ENCODE measurements at regions not wholly inside any gene's neighbourhood (a gene's known extent, or its start where the extent isn't known, plus 50 kb on each side); places are given as distances from the start of the nearest gene placed in this dataset.

DNA sequence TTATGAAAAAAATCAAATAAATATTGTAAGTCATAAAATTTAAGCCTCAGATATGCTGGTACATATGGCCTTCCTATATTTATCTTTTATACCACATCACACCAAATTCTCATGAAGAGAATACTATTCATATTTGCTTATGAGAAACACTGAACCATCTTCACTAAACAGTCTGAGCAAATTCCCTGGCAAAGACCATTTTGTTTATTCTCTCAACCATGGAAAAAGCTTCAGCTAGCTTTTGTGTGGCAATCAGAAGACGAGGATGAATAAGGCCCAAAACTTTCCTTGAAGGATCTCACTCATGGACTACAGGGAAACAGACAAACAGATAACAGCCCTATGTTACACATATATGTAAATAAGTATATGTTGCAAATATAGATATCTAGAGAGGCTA is 252.1 kb downstream of the TMX3 start:
- no peak for DNase-seq

DNA sequence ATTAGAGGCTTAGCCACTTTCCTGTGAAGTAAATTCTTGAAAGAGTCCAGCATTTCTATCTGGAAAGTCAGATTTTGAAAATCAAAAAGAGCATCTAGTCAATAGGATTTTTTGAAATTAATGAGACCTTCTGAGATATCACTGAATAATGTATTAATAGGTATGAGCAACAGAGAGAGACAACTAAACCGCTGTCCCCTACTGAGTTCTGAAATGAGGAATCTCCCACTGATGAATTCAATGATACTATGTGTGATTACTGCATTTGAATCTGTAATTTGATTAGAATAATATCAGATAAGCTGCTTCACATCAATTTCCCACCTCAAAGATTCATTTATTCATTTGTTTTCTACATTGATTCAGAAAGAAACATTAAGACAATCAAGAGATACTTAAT is 252.8 kb downstream of the TMX3 start:
- no peak for DNase-seq

DNA sequence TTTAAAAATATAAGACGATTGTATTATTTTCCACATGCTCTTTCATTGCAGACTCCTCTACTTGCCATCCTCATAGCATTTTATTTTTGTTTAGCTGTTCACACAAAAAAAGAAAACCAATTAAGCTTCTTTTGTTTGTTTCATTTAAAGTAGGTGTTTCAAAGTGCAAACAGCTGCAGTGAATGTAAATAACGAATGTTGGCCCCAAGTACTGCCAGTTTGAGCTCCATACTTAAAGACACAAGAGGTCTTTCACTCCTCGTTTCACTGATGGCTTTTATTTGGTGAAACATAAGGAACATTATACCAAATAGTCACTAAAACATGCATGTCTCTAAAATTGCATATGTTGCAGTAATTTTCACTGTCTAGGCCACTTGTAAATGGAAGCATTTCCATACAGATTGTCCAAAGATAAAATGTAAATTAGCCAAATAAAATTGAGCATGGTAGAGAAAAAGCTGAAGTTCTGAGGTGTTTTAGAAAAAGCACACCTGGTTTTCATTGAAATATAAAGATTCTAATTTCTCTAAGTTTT is 253.4 kb downstream of the TMX3 start:
- DNase-seq = no peak

DNA sequence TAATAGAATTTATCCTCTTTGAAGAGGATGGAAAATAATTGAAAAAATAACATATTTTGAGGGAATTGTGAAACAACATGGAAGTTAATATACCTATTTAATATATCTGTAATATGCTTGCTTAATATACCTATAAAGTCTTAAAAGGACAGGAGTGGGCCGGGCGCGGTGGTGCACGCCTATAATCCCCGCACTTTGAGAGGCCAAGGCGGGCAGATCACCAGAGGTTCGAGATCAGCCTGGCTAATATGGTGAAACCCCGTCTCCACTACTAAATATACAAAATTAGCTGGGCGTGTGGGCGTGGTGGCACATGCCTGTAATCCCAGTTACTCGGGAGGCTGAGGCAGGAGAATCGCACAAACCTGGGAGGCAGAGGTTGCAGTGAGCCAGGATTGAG is 254.9 kb downstream of the TMX3 start:
- DNase-seq = no peak

DNA sequence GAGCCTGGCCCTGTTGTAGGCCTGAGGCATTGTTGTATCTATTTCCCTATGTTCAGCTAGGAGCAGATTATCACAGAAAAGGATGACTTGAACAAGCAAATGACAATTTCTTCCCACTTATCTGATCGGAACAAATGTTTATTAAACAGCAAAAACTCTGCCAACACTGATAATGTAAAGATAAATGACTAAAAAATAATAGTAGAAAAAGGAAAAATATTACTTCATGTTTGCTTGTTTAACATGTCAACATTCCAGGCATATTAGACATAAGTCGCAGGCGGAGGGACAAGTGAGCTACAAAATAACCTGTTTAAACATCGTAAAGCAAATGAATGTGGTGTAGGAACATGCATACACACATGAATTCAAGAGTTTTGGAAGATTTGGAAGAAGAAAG is 257.9 kb downstream of the TMX3 start:
- no peak for DNase-seq

DNA sequence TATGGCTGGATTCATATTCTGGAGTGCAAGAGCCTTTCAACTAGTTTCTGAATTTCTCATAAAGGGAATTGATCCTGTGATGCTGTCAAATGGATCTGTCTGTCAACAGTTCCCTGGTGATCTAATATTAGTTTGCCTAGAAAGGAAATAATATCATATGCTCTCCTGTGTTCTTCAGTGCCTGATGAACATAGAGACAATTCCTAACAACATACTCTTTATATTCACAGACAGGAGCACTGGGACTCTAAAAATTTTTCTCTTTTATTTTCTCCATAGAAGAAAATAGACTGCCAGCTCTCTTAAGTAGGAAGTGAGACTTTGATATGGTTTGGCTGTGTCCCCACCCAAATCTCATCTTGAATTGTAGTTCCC is 259.7 kb downstream of the TMX3 start:
- no peak for DNase-seq

DNA sequence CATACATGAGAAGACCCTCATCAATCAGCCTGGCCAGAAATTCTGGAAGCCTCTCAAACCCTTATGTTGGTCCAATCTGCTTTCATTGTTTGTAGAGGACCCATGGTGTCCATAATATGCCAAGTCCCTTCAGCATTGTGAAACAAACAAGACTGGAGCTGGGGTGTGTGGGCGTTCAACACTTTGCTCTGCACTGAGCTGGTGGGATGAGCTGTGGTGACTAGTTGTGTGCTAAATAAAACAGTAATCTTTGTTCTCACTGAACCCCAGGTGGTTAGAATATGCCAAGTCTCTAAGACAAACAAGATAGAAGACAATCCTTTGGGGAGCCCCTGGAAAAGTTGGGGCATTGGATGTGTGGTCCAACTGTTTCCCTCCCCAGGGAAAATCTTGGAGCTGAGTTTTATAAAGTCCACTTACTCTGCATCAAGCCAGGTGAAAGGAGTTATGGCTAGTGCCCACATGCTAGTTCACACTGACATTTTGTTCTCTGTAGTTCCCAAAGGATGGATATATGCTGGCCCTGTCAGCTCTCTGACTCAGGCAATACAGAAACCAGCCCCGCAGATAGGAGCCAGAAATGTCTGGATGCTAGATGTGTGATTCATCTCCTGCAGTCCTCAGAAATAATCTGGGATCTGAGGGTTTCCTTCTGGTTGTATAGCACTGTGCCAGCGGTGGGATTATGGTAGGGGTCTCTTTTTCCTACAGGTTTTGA is 260.2 kb downstream of the TMX3 start:
- no peak for DNase-seq

DNA sequence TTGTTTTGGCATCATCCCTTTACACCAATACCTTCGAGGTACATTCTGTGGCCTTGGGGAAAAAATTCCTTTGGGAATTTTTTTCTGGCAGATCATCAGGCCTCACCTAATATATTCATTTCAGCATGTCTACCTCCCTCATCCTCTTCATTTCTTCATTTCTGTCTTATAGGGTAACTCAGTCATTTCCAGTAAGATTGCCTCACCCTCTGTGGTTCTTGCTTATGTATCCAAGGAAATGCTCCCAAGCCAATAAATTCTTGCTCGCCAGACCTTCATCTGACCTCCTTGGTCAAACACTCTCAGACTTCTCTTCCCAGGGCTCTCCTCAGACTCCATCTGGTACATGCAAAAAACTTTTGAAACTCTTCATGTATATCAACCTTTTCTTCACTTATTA is 265.6 kb downstream of the TMX3 start:
- no peak for DNase-seq

DNA sequence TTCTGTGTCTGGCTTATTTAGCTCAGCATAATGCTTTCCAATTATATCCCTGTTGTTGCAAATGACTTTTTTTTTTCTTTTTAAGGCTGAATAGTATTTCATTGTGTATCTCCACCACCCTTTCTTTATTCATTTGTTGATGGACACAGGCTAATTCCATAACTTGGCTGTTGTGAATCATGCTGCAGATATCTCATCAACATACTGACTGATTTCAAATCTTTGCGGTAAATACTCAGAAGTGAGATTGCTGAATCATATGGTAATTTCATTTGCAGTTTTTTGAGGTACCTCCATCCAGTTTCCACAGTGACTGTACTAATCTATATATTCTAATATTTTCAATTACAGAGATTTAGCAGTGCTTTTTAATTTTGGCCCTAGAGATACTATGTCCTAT is 266.2 kb downstream of the TMX3 start:
- DNase-seq = no peak

DNA sequence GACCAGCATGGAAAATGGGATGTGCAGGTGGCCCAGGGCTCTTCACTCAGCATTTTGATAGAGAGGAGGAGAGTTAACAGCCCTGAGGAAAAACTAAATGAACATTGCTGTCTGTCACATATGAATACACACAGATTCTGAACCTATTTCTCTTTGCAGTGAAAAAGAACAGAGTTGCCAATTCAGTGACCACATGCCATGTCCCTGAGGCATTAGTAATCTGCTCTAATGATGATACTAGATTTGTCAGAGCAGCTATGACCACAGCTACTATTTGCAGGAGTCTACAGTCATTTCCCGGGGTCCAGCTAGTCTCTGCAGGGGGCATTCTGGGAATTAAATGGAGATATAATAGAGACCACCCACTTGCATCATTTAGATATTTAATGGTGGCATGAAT is 267.6 kb downstream of the TMX3 start:
- no peak for DNase-seq

DNA sequence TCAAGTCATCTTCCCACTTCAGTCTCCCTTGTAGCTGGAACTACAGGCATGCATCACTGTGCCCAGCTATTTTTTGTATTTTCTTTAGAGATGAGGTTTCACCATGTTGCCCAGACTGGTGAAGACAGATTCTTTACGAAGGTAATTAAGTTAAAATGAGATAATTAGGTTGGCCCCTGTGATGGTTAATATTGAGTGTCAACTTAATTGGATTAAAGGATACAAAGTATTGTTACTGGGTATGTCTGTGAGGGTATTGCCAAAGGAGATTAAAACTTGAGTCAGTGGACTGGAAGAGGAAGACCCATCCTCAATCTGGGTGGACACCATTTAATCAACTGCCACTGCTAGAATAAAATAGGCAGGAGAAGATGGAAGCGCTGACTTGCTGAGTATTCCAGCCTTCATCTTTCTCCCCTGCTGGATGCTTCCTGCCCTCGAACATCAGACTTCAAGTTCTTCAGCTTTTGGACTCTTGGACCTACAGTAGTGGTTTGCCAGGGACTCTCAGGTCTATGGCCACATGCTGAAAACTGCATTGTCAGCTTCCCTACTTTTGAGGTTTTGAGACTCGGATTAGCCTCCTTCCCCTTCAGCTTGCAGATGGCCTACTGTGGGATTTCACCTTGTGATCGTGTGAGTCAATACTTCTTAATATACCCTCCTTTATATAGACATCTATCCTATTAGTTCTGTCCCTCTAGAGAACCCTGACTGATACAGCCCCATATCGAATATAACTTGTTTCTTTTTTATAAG is 269.1 kb downstream of the TMX3 start:
- no peak for DNase-seq

DNA sequence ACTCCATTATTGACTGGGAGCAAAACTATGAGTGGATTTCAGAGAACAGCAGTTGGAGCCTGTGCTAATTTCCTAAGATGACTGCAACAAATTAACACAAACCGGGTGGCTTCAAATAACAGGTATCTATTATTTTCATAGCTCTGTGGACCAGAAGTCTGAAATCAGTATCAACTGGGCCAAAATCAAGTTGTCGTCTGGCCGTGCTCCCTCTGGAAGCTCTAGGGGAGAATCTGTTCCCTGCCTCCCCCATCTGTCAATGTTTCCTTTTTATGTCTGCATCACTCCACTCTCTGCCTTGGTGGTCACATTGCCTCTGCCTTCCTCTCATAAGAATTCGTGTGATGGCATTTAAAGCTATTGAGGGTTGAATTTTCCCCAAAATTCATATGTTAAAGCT is 269.8 kb downstream of the TMX3 start:
- DNase-seq = no peak

DNA sequence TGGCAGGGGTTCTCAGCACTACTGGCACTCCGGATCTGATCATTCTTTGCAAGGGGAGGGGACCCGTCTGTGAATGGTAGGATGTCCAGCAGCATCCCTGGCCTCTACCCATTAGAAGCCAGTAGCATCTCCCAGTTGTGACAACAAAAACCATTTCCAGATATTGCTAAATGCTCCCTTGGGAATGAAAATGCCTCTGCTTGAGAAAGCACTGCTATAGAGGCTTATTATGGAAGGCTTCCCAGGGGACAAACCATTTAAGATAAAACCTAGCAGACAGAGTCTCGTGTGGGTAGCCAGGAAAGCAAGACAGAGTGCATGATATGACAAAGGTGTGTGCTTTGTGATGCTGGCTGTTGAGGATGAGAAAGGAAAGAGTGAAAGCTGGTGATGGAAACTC is 273.7 kb downstream of the TMX3 start:
- DNase-seq = no peak

DNA sequence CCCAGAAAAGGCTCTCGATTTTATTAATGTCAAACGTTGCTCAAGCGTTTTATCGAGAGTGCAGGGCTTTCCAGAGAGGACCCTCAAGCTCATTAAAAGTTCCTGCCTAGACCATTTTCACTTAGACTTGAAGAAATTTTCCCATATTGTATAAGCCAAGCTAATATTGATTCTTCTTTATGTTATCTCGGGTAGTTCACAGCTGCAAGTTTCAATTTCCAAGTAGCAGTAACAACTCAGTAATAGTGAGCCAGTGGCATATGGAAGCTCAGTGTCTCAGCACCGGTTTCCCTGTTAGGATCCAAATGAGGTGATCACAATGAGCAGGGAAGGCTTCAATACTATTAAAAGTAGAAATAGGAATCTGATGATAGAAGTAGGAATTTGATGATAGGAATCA is 274.5 kb downstream of the TMX3 start:
- DNase-seq = no peak

DNA sequence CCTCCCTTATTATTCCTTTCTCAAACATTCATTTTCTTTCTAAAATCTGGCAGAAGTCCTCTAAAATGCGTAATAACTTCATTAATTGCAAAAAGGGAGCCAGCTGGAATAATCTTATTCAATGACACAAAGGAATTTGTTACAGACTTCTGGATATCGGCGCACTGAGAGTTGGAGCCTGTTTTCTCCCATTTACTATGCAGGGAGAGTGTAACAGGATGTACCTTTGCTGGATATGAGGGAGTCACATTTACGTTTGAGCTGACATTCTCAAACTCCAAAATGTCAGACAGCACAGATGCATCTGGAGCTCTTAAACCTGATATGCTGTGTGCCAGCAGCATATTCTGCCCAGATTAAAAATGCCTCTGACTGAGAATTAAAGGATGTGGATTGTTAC is 275.3 kb downstream of the TMX3 start:
- DNase-seq = no peak

DNA sequence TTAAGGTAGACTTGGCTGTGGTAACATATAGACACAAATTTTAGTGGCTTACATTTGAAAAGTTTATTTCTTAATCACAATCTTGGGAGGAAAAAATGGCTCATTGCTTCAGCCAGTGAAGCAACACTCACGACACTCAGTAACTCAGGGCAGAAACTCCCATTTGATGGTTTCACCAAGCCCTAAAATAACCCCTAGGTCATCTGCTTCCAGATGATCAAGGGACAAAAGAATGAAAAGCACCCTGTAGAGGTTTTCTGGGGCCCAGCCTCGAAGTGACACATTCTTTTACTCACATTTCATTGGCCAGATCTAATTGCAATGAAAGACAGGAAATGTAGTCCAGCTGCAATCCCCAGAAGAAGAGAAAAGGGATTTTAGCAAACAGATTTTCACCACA is 275.9 kb downstream of the TMX3 start:
- no peak for DNase-seq

DNA sequence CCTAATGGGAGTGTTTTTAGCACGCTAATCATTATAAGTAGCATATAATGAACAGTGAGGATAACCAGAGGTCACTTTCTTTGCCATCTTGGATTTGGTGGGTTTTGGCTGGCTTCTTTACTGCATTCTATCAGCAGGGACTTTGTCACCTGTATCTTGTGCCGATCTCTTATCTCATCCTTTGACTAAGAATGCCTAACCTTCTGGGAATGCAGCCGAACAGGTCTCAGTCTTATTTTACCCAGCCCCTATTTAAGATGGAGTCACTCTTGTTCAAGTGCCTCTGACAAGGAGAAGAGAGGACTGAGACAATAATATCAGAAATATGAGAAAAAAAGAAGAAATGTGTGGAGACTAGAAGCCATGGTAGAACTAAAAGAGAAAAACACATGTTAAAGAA is 276.4 kb downstream of the TMX3 start:
- no peak for DNase-seq

DNA sequence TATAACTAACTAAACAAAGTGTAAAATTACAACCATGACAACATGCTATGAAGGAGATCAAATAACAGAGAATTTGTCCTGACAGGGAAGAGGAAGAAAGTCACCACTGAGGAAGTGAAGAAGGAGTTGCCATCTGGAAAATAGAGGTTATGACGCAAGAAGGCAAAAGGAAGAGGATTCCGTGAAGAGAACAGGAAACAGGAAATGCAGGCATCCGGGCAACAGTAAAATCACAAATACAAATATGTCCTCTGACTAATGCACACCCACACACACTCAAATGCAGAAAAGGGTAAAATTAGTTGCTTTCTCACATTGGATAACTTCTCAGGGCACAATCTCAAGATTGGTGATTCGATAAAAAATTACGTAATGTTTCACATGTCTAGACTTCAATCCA is 278.4 kb downstream of the TMX3 start:
- DNase-seq = peak; percentile 12

DNA sequence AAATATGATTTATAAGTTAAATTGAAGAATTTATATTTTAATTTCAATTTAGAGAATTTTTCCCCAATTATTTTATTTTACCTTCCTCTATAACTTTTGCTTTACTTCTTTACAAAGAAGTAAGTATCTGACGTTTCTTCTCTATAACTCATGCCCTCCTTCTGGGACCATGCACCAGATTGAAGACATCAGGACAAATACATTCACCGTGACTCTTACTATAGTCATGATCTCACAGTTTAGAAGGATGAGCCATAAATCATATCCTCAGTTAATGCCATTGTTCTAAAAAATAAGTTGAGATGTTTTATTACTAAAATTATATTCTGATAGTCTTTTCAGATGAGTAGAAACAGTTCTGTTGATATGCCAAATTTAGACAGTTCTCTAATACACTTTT is 279.3 kb downstream of the TMX3 start:
- DNase-seq = no peak

DNA sequence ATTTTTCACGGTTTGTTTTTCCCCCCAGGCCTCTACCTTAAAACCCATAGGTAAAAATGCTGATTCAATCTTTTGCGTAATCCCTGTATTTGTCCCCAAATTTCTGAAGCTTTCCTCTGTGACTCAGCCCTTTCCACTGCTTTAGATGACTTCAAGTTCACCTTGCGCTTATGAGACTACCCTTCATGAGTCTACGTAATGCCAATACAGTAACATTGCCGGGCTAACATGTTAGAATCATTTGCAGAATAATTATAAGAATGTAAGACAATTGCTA is 283.0 kb downstream of the TMX3 start:
- no peak for DNase-seq

DNA sequence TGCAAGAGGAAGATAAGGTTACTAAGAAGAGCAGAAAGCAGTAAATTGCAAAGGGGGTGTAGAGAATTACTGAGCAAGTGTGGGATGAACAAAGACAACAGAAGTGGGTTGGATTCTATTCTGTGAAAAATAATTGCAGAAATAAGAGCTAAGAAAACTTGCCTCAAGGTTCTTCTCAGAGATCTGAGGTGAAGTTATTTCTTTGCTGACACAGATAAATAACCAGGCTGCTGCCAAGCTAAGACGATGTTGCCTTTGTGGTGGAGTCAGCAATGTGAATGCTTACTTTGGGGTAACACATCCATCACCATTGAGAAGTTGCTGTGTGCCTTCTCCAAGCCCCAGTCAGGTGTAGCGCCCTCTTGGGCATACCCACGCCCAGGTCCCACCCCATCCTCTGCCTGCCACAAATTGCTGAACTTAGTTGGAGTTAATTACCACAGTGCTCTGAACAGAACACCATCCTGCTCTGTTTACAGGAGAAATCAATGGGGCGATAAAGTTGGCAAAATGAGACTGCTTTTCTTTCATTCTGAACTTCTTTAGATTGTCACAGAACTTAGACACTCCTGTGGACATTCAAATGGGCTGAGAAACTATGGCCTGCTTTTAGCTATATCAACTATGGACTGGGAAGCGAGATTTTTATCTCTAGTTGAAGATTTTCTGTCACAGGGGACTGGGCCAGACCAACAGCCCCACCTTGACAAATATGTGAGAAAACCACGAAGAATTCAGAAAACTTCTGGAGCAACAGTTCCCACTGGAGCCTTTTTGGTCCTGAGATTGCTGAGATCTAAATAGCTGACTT is 283.6 kb downstream of the TMX3 start:
- no peak for DNase-seq

DNA sequence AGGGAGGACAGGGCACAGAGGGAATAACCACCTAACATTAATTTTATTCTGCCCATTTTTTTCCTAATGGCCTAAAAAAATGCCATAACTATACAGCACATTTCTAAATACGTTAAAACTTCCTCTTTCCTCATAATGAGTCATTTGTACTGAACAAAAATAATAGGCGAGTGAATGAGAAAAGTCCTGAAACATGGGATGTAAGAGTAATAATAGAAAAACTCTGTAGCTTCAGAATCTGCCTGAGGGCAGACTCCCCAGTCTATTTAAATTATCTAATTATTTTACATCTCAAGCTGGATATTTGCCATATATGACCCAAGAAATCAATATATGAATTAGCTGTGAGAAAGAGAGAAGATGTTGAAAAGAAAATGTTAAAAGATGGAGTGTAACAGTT is 285.1 kb downstream of the TMX3 start:
- no peak for DNase-seq

DNA sequence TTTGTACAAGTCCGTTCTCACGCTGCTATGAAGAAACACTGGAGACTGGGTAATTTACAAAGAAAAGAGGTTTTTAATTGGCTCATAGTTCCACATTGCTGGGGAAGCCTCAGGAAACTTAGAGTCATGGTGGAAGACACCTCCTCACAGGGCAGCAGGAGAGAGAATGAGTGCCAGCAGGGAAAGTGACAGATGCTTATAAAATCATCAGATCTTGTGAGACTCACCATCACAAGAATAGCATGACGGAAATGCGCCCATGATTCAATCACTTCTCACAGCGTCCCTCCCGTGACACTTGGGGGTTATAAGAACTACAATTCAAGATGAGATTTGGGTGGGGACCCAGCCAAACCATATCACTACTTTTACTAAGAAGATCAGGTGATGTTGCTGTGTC is 285.8 kb downstream of the TMX3 start:
- DNase-seq = no peak

DNA sequence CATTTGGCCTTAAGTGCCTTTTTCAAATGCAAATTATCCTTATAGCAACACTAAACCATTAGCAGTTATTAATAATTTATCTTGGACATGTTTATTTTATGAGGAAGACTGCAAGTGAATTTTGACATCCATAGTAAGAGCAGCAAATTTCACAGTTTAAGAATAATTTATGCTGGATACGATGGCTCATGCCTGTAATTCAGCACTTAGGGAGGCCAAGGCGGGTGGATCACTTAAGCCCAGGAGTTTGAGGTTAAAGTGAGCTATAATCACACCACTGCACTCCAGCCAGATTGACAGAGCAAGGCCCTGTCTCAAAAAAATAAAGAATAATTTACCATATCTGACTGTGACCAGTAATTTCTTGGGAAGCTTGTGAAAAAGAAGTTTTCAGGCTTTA is 286.2 kb downstream of the TMX3 start:
- no peak for DNase-seq
